GM11168 (cell line): ENCODE measurements at regions not wholly inside any gene's neighbourhood (a gene's known extent, or its start where the extent isn't known, plus 50 kb on each side); places are given as distances from the start of the nearest gene placed in this dataset.

ENCODE experiments used
- in situ Hi-C: fragments of 300-500 bp; cut with MboI; formaldehyde crosslinking; loops from one replicate; pipeline ENCODE4 v1.12.0; 2022; ENCODE audit warnings: low sequenced_read_pairs; ENCODE audit not compliant: unreplicated experiment

- in situ Hi-C loops = no loop called here
Measured at GRCh38 chr4:120440730-120441129, 374.1 kb upstream of the MAD2L1 start.

DNA sequence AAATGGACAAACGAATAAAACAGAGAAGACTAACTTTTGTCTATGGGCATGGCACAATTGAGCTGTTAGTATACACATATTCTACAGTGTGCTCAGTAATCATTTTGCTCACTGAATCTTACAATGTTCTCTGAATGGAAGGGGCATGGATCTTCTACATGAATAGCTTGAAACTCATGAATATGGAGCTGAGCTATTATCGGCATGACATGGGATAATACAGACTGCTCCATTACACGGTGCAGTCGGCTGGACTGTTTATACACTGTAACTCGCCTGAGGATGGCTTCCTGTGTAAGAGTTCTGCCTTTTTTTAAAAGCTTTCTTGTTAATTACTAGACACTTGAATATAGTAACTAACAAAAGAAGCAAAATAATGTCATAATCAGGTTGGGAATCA, 368.5 kb upstream of the MAD2L1 start:
- in situ Hi-C loops = no loop called here

DNA sequence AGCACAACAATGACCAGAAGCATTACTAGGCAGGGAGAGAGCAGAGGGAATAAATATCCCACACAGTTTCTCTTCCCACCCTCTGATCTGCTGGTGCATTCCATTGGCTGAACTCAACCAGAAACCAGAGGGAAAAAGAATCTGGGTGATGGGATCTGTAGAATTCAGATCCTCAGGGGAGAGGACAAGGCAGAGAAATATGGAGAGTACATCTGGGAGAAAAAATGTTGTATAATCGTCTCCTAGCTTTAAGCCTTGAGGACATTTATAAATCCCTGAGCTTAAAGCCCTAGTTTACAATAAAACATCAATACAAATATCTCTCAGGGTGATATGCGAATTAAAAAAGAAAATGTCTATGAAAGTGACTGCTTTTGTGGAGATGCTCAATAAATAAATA, 368.1 kb upstream of the MAD2L1 start:
- in situ Hi-C loops = no loop called here

- in situ Hi-C loops = no loop called here
Measured at GRCh38 chr4:120432301-120432860, 365.7 kb upstream of the MAD2L1 start.

- in situ Hi-C loops = no loop called here
Measured at GRCh38 chr4:120431180-120431579, 364.5 kb upstream of the MAD2L1 start.

- in situ Hi-C loops = no loop called here
Measured at GRCh38 chr4:120418146-120418545, 351.5 kb upstream of the MAD2L1 start.

GRCh38 chr4:120415896-120416295, 349.2 kb upstream of the MAD2L1 start:
- in situ Hi-C loops = no loop called here

GRCh38 chr4:120406960-120407359, 340.3 kb upstream of the MAD2L1 start:
- in situ Hi-C loops = no loop called here

- in situ Hi-C loops = no loop called here
Measured at GRCh38 chr4:120403296-120403695, 336.6 kb upstream of the MAD2L1 start.

DNA sequence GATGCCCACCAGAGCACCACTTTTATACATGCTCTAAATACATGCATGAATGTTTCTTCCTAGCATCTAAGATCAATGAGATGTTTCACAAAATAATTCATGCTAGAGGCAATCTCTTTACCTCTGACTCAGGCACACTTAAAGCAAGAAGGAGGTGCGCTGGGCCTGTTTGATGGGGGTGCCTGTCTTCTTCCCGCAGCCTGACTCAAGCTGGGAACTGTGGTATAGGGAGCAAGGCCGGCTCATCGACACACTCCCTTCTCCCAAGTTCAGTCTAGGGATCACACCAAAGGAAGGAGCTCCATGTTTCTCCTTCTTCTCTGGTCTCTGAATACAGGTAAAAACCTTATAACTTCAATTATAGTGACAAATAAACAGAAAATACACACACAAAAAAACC, 333.8 kb upstream of the MAD2L1 start:
- in situ Hi-C loops = no loop called here

DNA sequence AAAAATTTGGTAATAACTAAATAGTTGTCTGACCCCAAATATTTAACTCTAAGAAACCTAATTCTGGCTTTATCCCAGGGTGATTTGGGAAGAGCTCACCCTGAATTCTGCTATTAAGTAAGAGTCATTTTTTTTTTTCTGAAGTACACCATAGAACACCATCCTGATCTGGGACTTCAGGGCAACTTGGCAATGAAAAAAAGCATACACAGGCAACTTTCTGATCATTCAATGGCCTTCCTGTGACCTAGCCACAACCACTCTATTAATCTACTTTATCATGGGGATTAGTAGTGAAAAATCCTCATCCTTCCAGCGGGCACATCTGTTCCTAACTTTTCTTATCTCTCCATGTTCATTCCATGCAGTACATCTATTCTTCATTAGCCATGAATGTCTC, 333.2 kb upstream of the MAD2L1 start:
- in situ Hi-C loops = no loop called here

DNA sequence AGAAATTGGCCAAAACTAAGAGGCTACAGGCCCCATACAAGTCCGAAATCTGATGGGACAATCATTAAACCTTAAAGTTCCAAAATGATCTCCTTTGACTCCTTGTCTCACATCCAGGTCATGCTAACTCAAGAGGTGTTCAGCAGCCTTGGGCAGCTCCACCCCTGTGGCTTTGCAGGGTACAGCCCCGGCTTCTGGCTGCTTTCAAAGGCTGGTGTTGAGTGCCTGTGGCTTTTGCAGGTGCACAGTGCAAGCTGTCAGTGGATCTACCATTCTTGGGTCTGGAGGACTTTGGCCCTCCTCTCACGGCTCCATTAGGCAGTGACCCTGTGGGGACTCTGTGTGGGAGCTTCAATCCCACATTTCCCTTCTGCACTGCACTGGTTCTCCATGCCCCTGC, 329.1 kb upstream of the MAD2L1 start:
- in situ Hi-C loops = no loop called here

- in situ Hi-C loops = no loop called here
Measured at GRCh38 chr4:120355881-120356280, 289.2 kb upstream of the MAD2L1 start.

DNA sequence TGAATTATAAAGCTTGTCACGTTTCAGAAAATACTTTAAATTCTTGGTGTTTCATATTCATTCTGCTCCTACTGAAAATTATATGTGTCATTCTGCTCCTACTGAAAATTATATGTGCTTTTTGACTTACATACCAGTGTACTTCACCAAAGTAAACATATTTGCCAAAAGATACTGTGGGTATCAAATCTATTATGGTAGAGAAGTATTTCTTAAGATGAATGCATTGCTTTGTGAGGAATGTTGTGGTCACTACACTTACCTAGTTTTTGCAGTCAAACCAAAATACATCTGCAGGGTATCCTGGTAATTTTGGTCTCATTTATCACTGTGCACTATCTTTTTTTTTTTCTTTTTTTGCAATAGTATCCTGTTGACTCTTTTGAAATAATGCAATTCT, 287.7 kb upstream of the MAD2L1 start:
- in situ Hi-C loops = no loop called here

DNA sequence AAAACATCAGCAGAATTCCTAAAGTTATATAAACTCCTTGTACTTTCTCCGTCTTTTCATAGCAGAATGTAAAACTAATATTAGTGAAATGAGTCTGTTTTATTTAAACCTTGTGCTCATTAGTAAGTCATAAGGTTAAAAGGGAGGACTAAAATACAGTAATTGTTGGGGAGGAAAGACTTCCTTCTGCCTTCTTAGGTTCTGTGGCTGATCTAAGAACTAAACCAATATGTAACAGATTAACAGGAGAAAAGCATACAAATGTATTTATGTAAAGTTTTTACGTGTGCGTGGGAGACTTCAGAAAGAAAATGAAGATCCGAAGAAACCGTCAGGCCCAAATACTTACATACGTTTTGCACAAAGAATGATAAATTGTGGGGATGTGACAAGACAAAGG, 286.6 kb upstream of the MAD2L1 start:
- in situ Hi-C loops = no loop called here

- in situ Hi-C loops = no loop called here
Measured at GRCh38 chr4:120352739-120353138, 286.1 kb upstream of the MAD2L1 start.

- in situ Hi-C loops = no loop called here
Measured at GRCh38 chr4:120348948-120349347, 282.3 kb upstream of the MAD2L1 start.

DNA sequence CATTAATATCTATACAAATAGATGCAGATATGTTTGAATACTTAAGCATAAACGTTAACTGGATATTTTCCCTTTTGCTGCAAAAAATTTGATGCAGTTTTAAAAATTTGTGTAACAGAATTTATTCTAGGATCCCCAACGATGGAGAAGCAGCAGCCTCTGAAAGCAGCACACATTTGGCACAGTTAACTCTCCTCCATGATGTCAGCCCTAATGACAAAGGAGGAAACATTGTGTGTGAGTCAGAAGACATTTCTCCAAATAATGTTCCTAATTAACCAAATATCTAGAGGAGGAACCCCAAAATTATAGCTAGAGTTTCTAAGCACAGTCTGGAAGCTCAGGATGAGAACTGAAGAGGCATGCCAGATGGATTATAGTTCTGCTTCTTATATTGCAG, 281.9 kb upstream of the MAD2L1 start:
- in situ Hi-C loops = no loop called here

DNA sequence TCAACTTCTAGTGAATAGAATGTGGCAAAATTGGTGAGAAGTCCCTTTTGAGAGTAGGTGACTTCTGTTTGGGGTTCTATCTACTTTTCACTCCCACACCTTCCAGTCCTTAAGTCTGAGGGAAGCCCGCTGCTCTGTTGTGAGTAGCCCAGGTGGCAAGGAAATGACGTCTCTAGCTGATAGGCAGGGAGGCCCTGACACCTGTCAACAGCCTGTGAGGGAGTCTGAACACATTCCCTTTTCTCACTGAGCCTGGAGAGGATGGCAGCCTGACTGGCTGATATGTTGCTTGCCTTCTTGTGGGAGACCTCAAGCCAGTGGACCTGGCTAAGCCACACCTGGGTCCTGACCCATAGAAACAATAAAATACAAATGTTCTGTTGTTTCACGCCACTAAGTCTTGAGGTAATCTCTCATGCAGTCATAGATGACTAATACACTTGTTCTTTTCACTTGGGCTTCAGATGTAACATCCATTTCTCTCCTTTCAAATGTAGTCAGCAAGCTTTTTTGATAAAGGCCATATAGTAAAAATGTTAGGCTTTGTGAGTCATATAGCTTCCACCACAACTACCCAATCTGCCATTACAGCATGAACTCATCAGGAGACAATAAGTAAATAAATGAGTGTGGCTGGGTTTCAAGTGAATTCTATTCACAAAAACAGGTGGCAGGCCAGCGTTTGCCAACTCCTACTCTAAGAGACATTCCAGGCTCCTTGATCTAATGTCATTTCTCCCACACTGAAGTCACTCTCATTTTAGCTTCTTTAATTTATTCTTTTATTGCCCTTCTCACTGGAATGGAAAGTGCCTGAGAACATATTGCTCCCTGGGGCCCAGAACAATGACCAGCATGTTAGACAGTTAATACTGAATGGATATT, 265.1 kb upstream of the MAD2L1 start:
- in situ Hi-C loops = no loop called here

- in situ Hi-C loops = no loop called here
Measured at GRCh38 chr4:120329386-120329785, 262.7 kb upstream of the MAD2L1 start.

DNA sequence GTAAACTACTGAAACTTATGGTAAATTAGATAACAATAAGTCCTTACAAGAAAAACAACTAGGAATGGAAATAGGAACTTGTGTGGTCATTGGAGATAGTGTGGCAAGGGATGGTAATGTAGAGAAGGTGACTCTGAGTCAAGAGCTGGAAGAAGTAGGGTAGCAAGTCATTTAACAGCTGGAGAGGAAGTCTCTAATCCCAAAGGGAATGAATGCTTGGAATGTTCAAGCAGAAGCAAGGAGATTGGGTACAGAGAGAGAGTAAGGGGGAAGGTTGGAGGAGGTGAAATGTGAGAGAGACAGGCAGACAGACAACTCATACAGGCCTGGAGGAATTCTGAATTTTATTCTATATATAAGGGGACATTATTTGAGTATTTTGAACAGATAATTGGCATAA, 260.6 kb upstream of the MAD2L1 start:
- in situ Hi-C loops = no loop called here
